SK-N-MC (cell line): ENCODE measurements at regions not wholly inside any gene's neighbourhood (a gene's known extent, or its start where the extent isn't known, plus 50 kb on each side); places are given as distances from the start of the nearest gene placed in this dataset.

Experiments used
- EZH2 ChIP-seq: fragments of 200-600 bp; sonication (generic); IDR thresholded peaks from one replicate; pipeline ENCODE4 v1.6.1; 2017; ENCODE audit warnings: antibody characterized with exemption
- FOXP2 ChIP-seq: optimal IDR thresholded peaks from 2 replicates; pipeline ENCODE3; 2011; ENCODE audit warnings: mild to moderate bottlenecking, moderate library complexity; ENCODE audit not compliant: insufficient read depth; ENCODE audit errors: extremely low read length, control extremely low read depth
- POLR2AphosphoS5 ChIP-seq: IDR thresholded peaks from 2 replicates; pipeline ENCODE4 v1.6.1; 2012; ENCODE audit warnings: mild to moderate bottlenecking, low read depth, low read length, borderline replicate concordance

DNA sequence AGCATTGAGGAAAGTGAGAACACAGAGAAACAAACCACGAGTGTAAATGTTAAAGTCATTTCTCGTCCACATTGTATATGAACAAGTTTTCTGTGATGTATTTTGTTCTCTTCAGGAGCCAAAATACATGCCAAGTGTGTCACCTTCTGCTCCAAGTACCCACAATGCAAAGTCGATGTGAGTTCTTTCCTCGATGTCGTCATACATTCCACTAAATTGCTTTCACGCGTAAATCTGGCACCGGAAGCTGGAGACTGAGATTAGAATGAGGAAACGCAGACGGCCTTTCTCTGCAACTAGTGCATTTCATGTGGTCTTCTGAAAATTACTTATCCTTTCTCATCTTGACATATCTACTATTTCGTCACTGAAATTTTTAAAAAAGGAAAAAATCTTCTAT is 118.5 kb upstream of the SALL3 start:
- TF ChIP-seq EZH2: no peak
- TF ChIP-seq POLR2AphosphoS5: no peak
- TF ChIP-seq FOXP2: no peak
